IMR-90 (cell line): ENCODE measurements at regions not wholly inside any gene's neighbourhood (a gene's known extent, or its start where the extent isn't known, plus 50 kb on each side); places are given as distances from the start of the nearest gene placed in this dataset.
"Not testable (repeated sequence)": the region's sequence is repeated elsewhere in the genome, so short reads cannot be mapped to it uniquely, and the experiment has no call there.

ENCODE experiments used
- ATAC-seq: fragments of 200-7000 bp; cut with Tn5 transposase; 2 replicates; pipeline ENCODE4 v1.9.1; 2020; ENCODE audit warnings: low read depth, mild to moderate bottlenecking, moderate library complexity
- BruUV-seq: library from RNA; stranded (reverse); fragments of 400-500 nt; replicated peaks from 2 replicates; lab custom pipeline; 2021; lab: Mats Ljungman, UMichigan
- CTCF ChIA-PET: fragments of 300-600 bp; formaldehyde crosslinking; extraction: SDS; loops from one replicate; lab custom pipeline; 2021; ENCODE audit warnings: antibody characterized with exemption; lab: Yijun Ruan, JAX
- POLR2A ChIA-PET: fragments of 300-600 bp; sonication (Branson Sonifier 250); formaldehyde crosslinking; loops from one replicate; lab custom pipeline; 2022; ENCODE audit warnings: antibody characterized with exemption; ENCODE audit not compliant: unreplicated experiment; lab: Charles Lee
- DNase-seq: peaks from one replicate; pipeline ENCODE4 v3.0.0; 2013
- H2AFZ ChIP-seq: replicated peaks from 2 replicates; pipeline ENCODE3; 2013; ENCODE audit warnings: low read length, mild to moderate bottlenecking; ENCODE audit not compliant: poor library complexity
- H2AK5ac ChIP-seq: 2 replicates; pipeline ENCODE4 v1.6.1; 2013; ENCODE audit warnings: low read depth, low read length, inconsistent platforms
- H2AK9ac ChIP-seq: replicated peaks from 2 replicates; pipeline ENCODE3; 2013; ENCODE audit warnings: mild to moderate bottlenecking, low read depth, low read length, moderate library complexity; ENCODE audit not compliant: poor library complexity
- H2BK120ac ChIP-seq: 2 replicates; pipeline ENCODE4 v1.6.1; 2013; ENCODE audit warnings: low read depth, low read length, inconsistent platforms
- H2BK15ac ChIP-seq: 3 replicates; pipeline ENCODE4 v1.6.1; 2013; ENCODE audit warnings: low read depth, low read length, inconsistent platforms
- H2BK20ac ChIP-seq: 2 replicates; pipeline ENCODE4 v1.6.1; 2013; ENCODE audit warnings: low read depth, mild to moderate bottlenecking, inconsistent platforms, low read length, moderate library complexity
- H2BK5ac ChIP-seq: 2 replicates; pipeline ENCODE4 v1.6.1; 2013; ENCODE audit warnings: mild to moderate bottlenecking, low read depth, low read length, inconsistent platforms; ENCODE audit not compliant: poor library complexity, severe bottlenecking
- H3K14ac ChIP-seq: replicated peaks from 2 replicates; pipeline ENCODE4 v1.6.1; 2013; ENCODE audit warnings: low read depth, low read length, inconsistent platforms
- H3K18ac ChIP-seq: 2 replicates; pipeline ENCODE4 v1.6.1; 2013; ENCODE audit warnings: low read depth, low read length, control low read depth
- H3K23ac ChIP-seq: 2 replicates; pipeline ENCODE4 v1.6.1; 2013; ENCODE audit warnings: low read depth, low read length, inconsistent platforms
- H3K27ac ChIP-seq: 2 replicates; pipeline ENCODE4 v1.5.1; 2013; ENCODE audit warnings: mild to moderate bottlenecking, control low read depth, low read length; ENCODE audit not compliant: insufficient read depth
- H3K27me3 ChIP-seq: 2 replicates; pipeline ENCODE4 v1.6.1; 2013; ENCODE audit warnings: low read length; ENCODE audit not compliant: control insufficient read depth, insufficient read depth
- H3K36me3 ChIP-seq: 2 replicates; pipeline ENCODE4 v1.6.1; 2013; ENCODE audit warnings: low read length, mixed read lengths; ENCODE audit not compliant: control insufficient read depth, insufficient read depth
- H3K4ac ChIP-seq: 2 replicates; pipeline ENCODE4 v1.6.1; 2013; ENCODE audit warnings: low read depth, low read length, inconsistent platforms
- H3K4me1 ChIP-seq: 2 replicates; pipeline ENCODE4 v1.6.1; 2013; ENCODE audit warnings: low read length, mixed read lengths; ENCODE audit not compliant: control insufficient read depth, insufficient read depth
- H3K4me2 ChIP-seq: 2 replicates; pipeline ENCODE4 v1.6.1; 2013; ENCODE audit warnings: low read depth, mild to moderate bottlenecking, control low read depth, low read length, moderate library complexity
- H3K4me3 ChIP-seq: 2 replicates; pipeline ENCODE4 v1.5.1; 2013; ENCODE audit warnings: low read depth, mild to moderate bottlenecking, control low read depth, low read length, moderate library complexity; ENCODE audit not compliant: insufficient read depth
- H3K56ac ChIP-seq: 2 replicates; pipeline ENCODE4 v1.6.1; 2013; ENCODE audit warnings: low read length, inconsistent platforms; ENCODE audit not compliant: insufficient read depth; ENCODE audit errors: extremely low read depth
- H3K79me1 ChIP-seq, 2 experiments: 2 replicates each; pipeline ENCODE4 v1.6.1; 2013; ENCODE audit warnings: low read length in 2 of 2, inconsistent platforms in 1 of 2, low read depth in 1 of 2
- H3K9ac ChIP-seq: 2 replicates; pipeline ENCODE4 v1.6.1; 2013; ENCODE audit warnings: low read depth, low read length, control low read depth
- H3K9me1 ChIP-seq: 2 replicates; pipeline ENCODE4 v1.6.1; 2013; ENCODE audit warnings: low read length, inconsistent platforms; ENCODE audit not compliant: insufficient read depth
- H3K9me3 ChIP-seq: 2 replicates; pipeline ENCODE4 v1.6.1; 2013; ENCODE audit warnings: low read length; ENCODE audit not compliant: control insufficient read depth, insufficient read depth
- H4K20me1 ChIP-seq: 2 replicates; pipeline ENCODE4 v1.6.1; 2013; ENCODE audit warnings: low read length, inconsistent platforms; ENCODE audit not compliant: insufficient read depth
- H4K5ac ChIP-seq: 2 replicates; pipeline ENCODE4 v1.6.1; 2013; ENCODE audit warnings: mild to moderate bottlenecking, low read depth, low read length, control low read depth
- H4K8ac ChIP-seq, 2 experiments: 2 replicates each; pipeline ENCODE4 v1.6.1; 2013; ENCODE audit warnings: low read depth in 2 of 2, low read length in 2 of 2, control low read depth in 1 of 2, inconsistent platforms in 1 of 2
- H4K91ac ChIP-seq: 2 replicates; pipeline ENCODE4 v1.6.1; 2013; ENCODE audit warnings: low read depth, low read length, inconsistent platforms; ENCODE audit not compliant: insufficient read depth
- SMC3 ChIP-seq: fragments of 150-350 bp; IDR thresholded peaks from 2 replicates; pipeline ENCODE4 v1.6.1; 2016; ENCODE audit warnings: low read depth, mild to moderate bottlenecking, antibody characterized with exemption, low read length, moderate library complexity
- WGBS, 2 experiments: methylation state at CpG; one replicate each; pipeline versions ENCODE4 v1.1.5 to v1.1.7; 2013; ENCODE audit warnings: missing lambda C conversion rate in 2 of 2; ENCODE audit not compliant: insufficient read length in 1 of 2; ENCODE audit errors: extremely low coverage in 2 of 2; 5-methylcytosine and 5-hydroxymethylcytosine counted together
- dilution Hi-C: fragments of 300-500 bp; cut with HindIII; formaldehyde crosslinking; loops from one replicate; pipeline ENCODE4 v1.14.3; 2018; ENCODE audit warnings: low sequenced_read_pairs; ENCODE audit not compliant: unreplicated experiment
- in situ Hi-C: fragments of 300-500 bp; cut with MboI; formaldehyde crosslinking; loops from 3 replicates; pipeline ENCODE4 v1.14.3; 2019; ENCODE audit warnings: low sequenced_read_pairs, inconsistent platforms, mixed read lengths
- intact Hi-C: fragments of 100-400 bp; cut with micrococcal nuclease; formaldehyde crosslinking; loops from 2 replicates; pipeline ENCODE4 v1.10.0; 2022

- Histone ChIP-seq H3K56ac (no peak overlapping the region), H3K14ac (no peak overlapping the region), H3K9ac (no peak overlapping the region), H3K23ac (no peak overlapping the region), H3K4me3 (no peak overlapping the region), H2AFZ (no peak overlapping the region), H3K9me1 (no peaks in the 10 kb centered on the region), H2AK9ac (no peak overlapping the region), H2AK5ac (no peak overlapping the region), H4K91ac (no peak overlapping the region), H3K9me3 (no peaks in the 10 kb centered on the region; the same call in 1 of the 2 replicates), H3K4me2 (no peak overlapping the region), H3K36me3 (no peaks in the 10 kb centered on the region), H4K8ac (no peak overlapping the region), H3K27me3 (no peaks in the 10 kb centered on the region), H2BK15ac (no peak overlapping the region), H3K79me1 (no peaks in the 10 kb centered on the region), H4K20me1 (no peaks in the 10 kb centered on the region), H2BK120ac (no peak overlapping the region), H3K4ac (no peak overlapping the region), H2BK20ac (no peak overlapping the region), H4K5ac (no peak overlapping the region), H3K4me1 (peaks cover 2% of the 10 kb centered on the region; the same call in 1 of the 2 replicates), H3K27ac (no peak overlapping the region), H3K18ac (no peak overlapping the region), H2BK5ac (no peak overlapping the region)
- BruUV-seq = no TSS peak
- DNase-seq = no peak
- ChIA-PET POLR2A (no interaction called here), CTCF (no interaction called here)
- no CpG with 5 or more reads among the region's 1 CpG for WGBS, 2 experiments
- intact Hi-C loops = no loop called here
- dilution Hi-C loops = no loop called here
- ATAC-seq = no peak
- in situ Hi-C loops = no loop called here
- TF ChIP-seq SMC3 = no peak
Measured at GRCh38 chr3:105145511-105145910, 221.2 kb upstream of the ALCAM start.

DNA sequence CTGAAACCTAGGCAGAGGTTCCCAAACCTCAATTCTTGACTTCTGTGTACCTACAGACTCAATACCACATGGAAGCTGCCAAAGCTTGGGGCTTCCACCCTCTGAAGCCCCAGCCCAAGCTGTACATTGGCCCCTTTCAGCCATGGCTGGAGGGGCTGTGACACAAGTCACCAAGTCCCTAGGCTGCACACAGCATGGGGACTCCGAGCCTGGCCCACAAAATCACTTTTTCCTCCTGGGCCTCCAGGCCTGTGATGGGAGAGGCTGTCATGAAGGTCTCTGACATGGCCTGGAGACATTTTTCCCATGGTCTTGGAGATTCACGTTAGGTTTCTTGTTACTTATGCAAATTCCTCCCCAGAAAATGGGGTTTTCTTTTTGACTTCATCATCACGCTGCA, 217.5 kb upstream of the ALCAM start:
- 100% methylated on average over 1 of the region's 3 CpGs; no CpG with 5 or more reads in 1 of the 2 experiments for WGBS, 2 experiments
- H3K79me1 ChIP-seq, H2BK15ac ChIP-seq, H4K91ac ChIP-seq, H4K8ac ChIP-seq, H2AK5ac ChIP-seq, H3K27me3 ChIP-seq, H4K5ac ChIP-seq, DNase-seq, ATAC-seq, H3K36me3 ChIP-seq, intact Hi-C loops, H3K4ac ChIP-seq, in situ Hi-C loops, H3K56ac ChIP-seq, H2AFZ ChIP-seq, H2BK5ac ChIP-seq, H3K9me3 ChIP-seq, H4K20me1 ChIP-seq, H3K4me2 ChIP-seq, dilution Hi-C loops, H3K23ac ChIP-seq, CTCF ChIA-PET, H2BK20ac ChIP-seq, POLR2A ChIA-PET, H3K27ac ChIP-seq, H2BK120ac ChIP-seq, BruUV-seq, H3K18ac ChIP-seq, H3K4me1 ChIP-seq, H3K4me3 ChIP-seq, H2AK9ac ChIP-seq, H3K14ac ChIP-seq, H3K9ac ChIP-seq, H3K9me1 ChIP-seq: not testable (repeated sequence)
